HG03354 (cell line): ENCODE measurements at regions not wholly inside any gene's neighbourhood (a gene's known extent, or its start where the extent isn't known, plus 50 kb on each side); places are given as distances from the start of the nearest gene placed in this dataset.
"Not testable (repeated sequence)": the region's sequence is repeated elsewhere in the genome, so short reads cannot be mapped to it uniquely, and the experiment has no call there.

Experiments used
- ATAC-seq: cut with Tn5 transposase; IDR thresholded peaks from one replicate; pipeline ENCODE4 v1.9.1; 2021; ENCODE audit warnings: mild to moderate bottlenecking; ENCODE audit not compliant: unreplicated experiment, poor library complexity, severe bottlenecking

DNA sequence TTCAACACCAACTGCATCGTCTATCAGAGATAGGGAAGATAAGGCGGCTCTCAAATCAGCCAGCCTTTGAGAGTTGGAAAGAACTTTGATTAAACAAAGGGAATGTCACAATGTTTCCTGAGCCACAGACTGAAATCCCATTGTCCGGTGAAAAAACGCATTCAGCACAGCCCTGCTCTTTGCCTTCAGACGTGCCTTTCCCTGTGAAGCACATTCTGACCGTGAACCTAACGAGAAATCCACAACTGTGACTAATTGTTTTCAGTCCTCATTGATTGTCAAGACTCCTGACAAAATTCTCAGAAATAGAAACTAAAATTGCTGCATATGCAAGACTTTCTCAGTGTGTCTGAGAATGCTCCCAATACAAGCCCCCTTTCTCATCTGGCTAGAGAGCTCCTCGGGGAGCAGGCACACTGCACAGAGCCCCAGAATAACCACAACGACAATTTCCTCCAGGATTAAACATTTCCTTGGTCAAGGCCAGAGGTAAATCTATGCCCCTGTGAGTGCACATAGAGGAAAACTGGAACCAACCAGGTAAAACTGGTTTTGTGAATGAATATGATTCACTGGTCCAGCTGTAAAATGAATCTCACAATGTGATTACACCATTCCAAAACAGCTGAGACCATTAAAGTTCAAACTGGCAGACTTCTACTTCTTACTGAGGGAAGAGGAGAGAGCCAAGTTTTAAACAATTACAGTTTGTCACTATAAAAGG is 561.9 kb upstream of the ID2 start:
- ATAC-seq, result no peak

DNA sequence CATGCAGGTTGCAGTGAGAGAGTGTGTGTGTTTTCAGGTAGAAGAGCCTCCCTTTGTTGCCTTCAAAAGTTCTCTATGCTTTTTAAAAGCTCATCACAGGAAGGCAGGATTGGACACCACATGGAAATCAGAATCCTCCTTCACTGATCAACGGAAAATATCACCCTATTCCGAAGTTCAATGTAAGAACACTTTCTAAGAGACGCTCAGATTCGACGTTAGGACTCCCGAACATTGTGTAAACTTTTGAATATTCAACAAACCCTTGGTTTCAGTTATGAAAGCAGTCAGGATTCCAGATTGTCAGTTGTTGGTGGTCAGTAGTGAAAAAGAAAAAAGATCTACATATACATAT is 561.4 kb upstream of the ID2 start:
- no peak for ATAC-seq

DNA sequence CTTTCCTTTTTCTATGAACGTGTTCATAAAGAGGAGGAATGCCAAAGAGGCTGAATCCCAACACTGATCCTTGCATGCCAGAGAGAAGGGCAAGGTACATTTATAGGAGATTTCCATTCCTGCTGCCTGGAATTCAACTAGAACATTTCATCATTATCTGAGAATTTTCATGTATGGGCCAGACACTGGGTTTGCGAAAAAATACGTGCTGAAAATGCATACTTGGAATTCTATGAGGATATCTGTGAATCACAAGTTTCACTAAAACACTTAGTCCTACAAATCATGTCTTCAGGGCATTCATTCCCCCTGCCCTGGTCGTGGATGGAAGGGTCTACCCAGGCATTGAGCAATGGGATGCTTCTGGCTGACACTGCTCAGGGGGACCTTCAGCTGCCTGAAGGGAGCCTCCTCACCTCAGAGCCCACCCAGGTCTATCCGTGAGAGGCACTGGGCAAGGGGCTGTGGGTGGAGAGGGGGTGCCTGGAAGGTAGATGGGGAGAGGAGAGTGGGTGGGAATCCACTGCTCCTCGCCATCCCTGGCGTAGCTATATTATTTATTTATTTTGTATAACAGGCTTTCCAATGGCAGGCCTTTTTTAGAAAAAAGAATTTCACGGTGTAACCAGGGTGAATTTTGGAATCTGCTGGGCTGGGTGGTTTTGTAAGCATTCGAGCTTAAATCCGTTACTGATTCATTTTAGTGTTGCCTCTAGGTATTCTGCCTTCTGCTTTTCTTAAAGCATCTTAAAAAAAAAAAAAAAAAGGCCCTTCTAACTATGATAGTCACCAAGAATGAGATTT is 560.6 kb upstream of the ID2 start:
- no peak for ATAC-seq

DNA sequence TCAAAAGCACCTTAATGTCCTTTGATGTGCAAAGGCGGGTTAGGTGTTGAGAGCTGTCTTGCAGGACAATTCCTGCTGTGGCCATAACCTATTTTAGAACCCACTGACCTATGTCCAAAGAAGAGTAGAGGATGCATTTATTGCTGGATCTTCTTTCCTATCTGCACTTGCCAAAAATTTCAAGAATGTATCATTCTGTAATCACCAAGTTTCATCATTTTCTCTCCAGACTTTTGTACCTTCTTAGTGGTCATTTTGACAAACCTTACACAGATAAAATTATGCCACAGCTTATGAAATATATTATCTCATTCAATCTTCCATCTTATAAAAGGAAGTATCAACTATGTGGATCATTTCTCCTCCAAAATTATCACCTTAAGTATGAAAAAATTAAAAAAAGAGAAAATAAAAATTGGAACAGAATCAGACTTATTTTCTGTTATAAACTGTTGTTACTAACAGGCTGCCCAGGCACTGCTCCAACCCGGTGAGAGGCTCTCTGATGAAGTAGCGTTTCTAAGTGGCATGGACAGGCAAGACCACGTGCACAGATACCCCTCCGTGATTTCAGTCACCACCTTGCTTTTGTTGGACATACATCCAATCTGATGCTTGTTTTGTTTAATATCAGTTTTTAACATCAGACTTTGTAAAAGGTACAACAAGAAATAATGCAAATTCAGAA is 559.9 kb upstream of the ID2 start:
- ATAC-seq, result no peak

DNA sequence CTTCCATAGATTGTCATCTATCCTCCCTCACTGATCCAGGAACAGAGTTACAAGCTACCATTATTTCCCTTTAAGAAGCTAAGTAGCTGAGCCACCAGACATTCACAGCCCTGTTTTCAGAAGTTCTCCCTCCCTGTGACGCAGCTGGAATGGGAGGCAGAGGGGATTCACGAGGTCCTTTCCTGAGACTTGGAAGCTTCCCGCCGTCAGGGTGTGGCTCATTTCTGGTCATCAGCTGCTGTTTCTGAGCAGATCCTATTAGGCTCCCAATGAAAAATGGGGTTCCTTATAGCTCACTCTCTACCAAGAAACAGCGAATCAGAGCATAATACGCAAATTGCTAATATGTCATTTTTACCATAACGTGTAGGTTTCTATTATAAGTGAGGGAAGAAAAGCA is 559.3 kb upstream of the ID2 start:
- no peak for ATAC-seq

DNA sequence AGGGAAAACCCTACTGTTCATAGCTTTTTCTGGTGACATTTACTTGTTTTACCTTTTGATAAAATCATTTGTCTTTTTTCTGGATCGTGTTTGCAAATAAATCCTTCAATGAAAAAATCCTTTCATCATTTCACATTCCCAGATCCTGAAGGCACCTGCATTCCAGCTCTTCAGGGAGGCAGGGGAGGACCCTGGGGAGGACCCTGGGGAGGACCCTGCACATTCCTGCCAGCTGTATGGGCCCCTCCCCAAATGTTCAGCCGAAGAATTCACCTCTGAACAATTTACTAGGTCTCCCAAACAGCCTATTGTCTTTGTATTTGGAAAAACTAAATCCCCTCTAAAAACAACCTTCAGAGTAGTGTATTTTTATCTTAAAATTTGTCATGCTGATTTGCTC is 558.4 kb upstream of the ID2 start:
- no peak for ATAC-seq

DNA sequence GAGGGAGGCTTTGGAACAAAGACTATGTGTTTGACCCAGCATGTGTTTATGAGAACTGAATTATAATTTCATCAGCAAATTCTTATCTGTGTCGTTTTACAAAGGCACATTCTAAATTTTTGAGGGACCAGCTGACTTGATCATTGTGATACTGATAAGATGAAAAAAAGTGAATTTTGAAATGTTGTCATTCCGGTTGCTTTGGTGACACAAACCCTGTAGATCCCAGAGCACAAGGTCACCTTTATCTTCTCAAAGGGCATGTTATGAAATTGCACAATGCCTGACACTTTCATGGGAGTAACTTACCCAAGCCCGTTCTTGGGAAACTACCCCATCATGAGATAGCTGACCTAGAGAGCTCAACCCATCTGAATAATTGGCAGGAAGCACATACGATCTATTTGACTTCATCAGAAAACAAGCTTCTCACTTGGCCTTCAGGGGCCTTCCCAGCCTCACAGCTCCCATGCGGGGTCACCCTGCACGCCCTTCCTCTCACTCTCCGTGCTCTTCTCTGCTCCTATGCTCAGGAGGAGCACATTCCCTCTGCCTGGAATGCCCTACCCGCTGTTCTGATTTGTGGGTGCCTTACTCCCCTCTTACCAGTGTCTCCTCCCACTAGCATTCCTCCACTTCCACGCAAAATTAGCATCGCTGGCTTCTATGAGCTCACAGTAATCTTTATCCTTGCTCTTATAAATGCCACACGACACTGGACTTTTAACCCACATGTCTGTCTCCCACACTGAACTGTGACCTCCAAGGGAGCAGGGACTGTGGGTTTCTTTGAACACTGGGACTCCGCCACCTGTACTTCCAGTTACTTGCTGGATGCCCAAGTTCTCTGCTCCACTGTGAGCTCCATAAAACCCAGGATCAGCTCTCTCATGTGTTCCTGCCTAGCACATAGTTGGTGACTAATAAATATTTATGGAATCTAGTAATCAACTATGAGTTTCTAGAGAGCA is 555.8 kb upstream of the ID2 start:
- no peak for ATAC-seq

DNA sequence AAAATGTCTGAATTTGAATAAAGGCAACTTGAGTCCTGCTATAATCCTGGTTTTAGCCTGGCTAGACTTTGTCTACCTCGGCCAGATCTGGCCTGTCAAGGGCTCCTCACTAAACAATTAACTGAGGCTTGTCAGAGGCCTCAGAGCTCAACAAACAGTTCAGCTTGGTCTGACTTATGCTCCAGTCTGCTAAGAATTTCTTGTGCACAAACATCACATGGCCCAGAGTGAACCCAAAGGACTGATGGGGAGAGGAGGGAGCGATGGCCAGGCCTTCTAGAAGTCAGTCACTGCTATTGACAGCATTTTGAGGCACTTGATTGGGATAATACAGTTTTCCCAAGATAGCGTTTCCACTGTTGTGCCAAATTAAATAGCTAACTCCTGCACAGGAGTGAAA is 555.1 kb upstream of the ID2 start:
- ATAC-seq, result no peak

DNA sequence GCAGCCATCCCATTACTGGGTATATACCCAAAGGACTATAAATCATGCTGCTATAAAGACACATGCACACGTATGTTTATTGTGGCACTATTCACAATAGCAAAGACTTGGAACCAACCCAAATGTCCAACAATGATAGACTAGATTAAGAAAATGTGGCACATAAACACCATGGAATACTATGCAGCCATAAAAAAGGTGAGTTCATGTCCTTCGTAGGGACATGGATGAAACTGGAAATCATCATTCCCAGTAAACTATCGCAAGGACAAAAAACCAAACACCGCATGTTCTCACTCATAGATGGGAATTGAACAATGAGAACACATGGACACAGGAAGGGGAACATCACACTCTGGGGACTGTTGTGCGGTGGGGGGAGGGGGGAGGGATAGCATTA is 550.4 kb upstream of the ID2 start:
- ATAC-seq, result not testable (repeated sequence)

DNA sequence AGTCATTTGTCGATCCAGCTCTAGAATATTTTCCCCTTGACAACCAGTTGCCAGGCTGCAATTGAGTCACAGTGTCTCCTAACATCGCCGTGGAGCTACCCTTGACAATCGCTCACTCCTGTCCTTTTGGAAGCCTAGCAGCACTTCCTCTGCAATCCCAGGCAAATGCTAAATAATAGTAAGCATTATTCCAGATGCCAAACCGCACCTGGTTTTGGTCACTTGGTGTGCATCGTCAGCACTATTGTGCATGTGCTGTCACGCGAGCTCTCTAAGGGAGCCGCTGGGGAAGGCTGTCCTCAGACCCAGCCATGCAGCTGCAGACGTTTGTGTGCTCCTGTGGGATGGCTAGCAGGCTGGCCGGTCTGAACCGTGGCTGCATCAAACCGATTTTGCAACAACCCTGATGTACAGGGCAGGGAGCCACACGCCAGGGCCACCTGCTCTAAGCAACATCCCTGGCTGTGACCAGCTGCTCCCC is 549.5 kb upstream of the ID2 start:
- ATAC-seq, result no peak

DNA sequence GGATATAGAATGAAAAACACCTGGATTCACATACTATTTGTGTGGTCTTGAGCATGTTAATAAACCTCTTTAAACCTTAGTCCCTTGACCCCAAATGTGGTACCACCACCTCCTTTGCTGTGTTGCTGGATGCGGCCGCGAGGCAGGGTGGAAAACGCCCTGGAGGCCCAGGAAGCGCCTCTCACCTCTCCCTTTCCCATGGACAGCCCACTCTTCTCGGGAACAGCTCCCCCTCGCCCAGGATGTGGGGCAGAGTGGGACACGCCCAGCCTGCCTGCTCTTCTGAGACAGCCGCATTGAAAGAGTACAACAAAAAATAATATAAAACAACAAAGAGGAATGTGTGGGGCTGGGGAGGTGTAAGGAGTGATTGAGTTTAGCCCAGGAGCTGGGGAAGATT is 549.0 kb upstream of the ID2 start:
- no peak for ATAC-seq

DNA sequence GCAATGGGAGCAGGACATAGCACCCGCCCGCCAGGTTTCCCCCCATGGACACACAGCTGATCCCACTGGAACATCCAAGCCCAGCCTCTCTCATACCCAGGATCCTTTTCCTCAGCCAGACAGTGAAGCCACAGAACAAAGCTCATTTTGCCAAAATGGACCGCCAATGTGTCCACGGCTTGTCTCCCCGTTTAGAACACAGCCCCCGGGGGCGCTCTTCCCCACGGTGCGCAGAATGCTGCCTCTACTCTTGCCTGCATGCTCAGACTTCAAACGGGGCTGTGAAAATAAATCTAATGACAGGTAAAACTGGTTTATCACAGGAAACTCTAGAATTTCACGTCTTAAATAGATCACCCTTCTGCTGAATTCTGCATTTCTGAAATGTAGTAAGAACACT is 548.5 kb upstream of the ID2 start:
- no peak for ATAC-seq

DNA sequence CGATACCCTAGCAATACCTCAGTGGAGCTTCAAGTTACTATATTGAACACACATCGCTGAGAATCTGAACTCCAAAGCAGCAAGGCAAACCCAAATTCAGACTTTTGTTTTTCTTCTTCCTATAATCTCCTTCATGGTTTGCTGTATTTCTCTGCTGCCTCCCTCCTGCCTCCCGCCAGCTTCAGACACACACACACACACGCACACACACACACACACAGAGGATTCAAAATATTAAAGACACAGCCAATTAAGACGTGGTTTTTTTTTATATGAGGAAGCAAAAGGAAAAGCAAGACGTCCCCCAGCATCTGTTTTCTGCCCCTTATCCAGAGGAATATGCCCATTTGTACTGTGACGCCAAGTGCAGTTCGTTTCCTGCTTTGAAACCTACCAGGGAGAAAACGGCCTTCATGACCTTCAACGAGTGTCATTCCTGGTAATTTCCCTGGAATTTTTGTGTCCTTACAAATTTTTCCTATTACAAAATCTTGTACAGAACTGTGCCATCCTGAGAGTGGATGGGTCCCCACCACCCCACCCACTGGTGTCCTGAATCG is 547.9 kb upstream of the ID2 start:
- ATAC-seq, result no peak

DNA sequence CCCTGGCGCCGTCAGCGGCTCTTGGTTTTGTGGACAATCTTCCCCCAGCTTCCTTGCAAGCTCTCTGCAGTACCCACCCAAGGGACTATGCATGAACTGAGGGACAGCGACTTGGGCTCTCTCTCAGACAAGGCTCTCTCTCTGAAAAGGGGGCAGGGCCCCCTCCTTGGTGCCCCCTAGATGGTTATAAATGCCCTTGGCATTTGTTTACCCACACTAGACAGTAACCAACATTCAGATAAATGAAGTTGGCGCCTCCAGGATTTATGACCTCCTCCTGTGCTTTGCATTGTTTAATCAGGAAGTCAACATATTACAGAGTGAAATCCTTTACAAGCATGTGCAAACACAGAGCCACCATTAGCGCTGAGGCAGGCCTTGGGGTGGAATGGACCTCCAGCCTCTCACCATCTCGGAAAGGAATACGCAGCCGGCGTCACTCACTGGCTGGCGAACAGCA is 547.4 kb upstream of the ID2 start:
- no peak for ATAC-seq

DNA sequence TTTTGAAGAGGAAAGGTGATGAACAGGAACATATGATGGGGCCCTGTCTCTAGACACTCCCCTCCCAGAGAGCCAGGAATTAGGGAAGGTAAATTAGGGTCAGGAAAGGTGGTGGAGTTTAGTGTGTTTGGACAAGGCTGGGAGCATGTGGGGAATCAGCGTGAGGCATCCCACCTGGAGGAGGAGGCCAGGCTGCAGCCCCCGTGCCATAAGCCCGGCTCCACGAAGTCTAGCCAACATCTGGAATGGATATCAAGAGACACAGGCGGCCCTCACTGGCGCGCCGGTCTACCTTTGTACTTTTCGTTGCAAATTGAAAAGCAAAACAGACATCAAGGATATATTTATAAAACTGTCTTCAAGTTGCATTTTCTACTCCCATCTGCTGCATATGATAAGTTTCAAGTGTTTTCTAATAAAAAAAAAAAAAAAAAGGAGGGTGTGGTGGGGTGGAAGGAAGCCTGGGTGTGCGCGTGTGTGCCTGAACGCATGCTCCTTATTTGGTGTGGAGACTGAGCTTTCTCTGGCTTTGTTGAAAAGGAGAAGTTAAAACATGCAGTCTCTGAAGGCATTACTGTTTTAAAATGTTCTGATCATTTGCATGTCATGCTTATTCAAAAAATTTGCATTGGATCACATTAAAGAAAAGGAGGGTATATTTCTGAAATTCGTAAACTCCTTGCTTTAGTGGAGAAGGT is 546.7 kb upstream of the ID2 start:
- ATAC-seq, result no peak

DNA sequence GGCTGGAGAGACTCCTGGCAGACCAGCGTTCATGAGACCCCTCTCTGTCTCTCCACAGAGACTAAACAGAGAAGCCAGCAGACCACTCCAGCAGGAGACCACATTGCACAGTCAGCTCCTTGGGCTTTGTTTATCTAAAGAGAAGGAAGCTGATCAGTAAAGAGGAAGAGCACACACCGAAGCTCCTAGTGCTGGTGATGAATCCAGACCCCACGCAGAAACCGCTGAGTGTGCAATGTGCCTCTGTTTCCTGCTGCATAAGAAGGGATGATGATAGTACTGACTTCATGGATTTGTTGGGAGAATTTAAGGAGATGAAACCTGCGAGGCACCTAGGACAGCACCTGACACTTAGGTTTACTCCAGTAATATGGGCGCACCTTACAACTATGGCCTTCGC is 544.1 kb upstream of the ID2 start:
- no peak for ATAC-seq

DNA sequence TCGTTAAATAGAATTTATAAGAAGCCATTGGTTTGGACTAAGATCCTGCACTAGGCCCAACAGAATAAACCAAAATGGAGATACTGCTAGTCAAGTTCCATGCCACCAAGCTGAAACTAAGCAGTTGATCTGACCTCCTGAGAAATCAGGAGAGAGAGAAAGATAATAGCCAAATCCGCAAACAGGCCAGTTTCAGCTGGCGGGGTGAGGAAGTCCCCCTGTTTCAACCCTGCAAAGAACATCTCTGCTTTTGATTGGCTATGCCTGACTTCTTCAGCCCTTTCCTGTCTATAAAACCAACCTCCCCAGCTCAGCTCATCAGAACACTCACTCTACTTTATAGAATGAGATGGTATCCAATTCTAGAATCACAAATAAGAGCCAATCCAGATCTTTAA is 543.3 kb upstream of the ID2 start:
- no peak for ATAC-seq

DNA sequence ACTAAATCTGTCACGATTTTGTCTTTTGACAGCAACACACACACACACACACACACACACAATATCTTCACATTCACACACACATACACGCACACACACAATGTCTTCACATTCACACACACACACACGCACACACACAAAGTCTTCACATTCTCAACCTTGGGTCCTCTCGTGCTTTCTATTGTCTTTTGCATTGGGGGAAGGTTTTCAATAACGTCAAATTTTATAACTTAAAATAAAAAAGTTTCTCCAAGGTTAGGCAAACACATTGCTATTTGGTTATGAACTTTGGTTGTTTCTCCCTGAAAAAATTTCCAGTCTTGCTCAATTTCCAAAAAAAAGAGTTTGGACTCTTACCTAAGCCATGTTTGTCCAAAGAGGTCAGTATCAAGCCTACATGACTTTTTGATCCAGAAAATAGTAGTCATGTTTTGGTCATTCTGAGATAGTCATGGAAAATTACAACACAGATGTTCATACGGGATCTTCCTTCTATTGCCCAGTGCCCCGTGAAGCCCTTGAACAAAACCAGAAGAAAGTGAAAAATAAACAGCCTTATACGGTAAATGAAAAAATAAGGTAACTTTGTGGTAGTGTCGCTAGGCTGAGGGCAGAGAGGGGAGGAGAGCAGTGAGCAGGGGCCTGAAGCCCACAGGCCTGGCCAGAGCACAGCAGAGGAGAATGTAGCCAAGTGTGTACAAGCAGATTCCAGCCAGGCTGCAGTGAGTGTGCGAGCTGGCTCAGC is 542.8 kb upstream of the ID2 start:
- no peak for ATAC-seq
